ENCODE measurements at regions not wholly inside any gene's neighbourhood (a gene's known extent, or its start where the extent isn't known, plus 50 kb on each side); places are given as distances from the start of the nearest gene placed in this dataset.

DNA sequence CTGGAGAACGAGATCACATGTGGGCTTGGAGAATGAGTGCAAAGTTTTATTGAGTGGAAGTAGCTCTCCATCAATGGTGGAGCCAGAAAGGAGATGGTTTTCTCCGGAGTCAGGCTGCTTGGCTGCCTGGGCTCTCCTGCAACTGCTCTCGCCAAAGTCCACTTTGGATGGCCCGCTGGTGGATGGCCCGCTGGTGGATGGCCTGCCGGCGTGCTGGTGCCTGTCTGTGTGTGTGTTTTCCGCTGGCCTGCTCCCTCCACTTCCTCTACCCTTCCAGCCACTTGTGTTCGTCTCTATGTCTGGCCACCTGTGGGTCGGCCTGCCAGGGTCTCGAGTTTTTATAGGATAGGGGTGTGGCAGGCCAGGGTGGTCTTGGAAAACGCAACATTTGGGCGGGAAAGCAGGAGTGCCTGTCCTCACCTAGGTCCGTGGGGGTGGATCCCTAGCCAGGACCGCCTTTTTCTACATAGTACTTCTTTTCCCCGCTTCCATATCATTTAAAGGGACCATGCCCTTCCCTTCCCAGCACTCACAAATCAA, 1292.1 kb upstream of the PIK3C3 start:
- Histone ChIP-seq H3K36me3 (ENCODE audit: control insufficient read depth, insufficient read depth, low read length) (no peaks in the 10 kb centered on the region), H3K4me3 (replicated peaks; ENCODE audit: low read depth, low read length) (no peak overlapping the region), H3K27me3 (replicated peaks; ENCODE audit: control insufficient read depth, insufficient read depth, low read length) (no peaks in the 10 kb centered on the region)
- TF ChIP-seq, protein P1, sequence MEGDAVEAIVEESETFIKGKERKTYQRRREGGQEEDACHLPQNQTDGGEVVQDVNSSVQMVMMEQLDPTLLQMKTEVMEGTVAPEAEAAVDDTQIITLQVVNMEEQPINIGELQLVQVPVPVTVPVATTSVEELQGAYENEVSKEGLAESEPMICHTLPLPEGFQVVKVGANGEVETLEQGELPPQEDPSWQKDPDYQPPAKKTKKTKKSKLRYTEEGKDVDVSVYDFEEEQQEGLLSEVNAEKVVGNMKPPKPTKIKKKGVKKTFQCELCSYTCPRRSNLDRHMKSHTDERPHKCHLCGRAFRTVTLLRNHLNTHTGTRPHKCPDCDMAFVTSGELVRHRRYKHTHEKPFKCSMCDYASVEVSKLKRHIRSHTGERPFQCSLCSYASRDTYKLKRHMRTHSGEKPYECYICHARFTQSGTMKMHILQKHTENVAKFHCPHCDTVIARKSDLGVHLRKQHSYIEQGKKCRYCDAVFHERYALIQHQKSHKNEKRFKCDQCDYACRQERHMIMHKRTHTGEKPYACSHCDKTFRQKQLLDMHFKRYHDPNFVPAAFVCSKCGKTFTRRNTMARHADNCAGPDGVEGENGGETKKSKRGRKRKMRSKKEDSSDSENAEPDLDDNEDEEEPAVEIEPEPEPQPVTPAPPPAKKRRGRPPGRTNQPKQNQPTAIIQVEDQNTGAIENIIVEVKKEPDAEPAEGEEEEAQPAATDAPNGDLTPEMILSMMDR (IDR thresholded peaks at IDR 0.05; ENCODE audit: insufficient read depth, low read length, poor library complexity, severe bottlenecking), result no peak
- no peak for DNase-seq (ENCODE audit: extremely low read depth, insufficient read length)

DNA sequence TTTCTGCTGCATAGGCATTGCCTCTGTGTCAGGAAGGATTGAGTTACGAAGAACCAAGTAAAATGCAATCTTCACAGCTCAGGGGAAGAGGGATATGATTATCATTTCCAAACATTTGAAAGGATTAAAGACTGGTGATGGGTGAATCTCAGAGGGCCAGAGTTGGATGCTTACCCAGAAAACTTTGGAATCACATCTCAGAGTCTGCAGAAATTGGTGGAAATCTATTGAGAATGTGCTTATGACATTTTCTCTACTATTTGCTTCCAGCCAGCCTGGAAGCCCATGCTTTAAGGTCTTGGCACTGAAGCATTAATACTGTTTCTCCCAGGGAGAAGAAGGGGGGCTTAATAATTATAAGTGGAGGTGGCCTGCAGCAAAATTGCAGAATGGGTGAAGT, 1301.4 kb upstream of the PIK3C3 start:
- TF ChIP-seq, protein P1 (IDR thresholded peaks at IDR 0.05; ENCODE audit: insufficient read depth, low read length, poor library complexity, severe bottlenecking), result no peak
- Histone ChIP-seq H3K36me3 (ENCODE audit: control insufficient read depth, insufficient read depth, low read length) (no peaks in the 10 kb centered on the region), H3K4me3 (replicated peaks; ENCODE audit: low read depth, low read length) (no peak overlapping the region), H3K27me3 (replicated peaks; ENCODE audit: control insufficient read depth, insufficient read depth, low read length) (no peaks in the 10 kb centered on the region)
- no peak for DNase-seq (ENCODE audit: extremely low read depth, insufficient read length)

DNA sequence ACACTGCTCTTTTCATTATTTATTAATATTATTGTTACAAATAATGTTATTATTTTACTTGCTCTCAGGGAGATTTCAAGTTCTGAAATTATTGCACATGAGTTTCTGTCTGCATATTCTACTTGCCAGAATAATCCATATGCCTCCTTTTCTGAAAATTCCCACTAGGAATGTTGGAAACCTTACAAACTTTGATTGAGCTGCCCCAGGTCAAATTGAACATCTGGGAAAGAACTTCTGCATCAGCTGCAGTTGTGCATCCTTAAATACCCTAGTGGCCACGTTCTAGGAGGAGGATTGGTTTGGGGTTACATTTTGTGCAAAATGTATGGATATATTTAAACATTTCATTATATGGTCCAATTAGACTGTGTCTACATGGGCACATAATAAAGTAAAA, 1302.7 kb upstream of the PIK3C3 start:
- Histone ChIP-seq H3K4me3 (replicated peaks; ENCODE audit: low read depth, low read length) (no peak overlapping the region), H3K27me3 (replicated peaks; ENCODE audit: control insufficient read depth, insufficient read depth, low read length) (no peaks in the 10 kb centered on the region), H3K36me3 (ENCODE audit: control insufficient read depth, insufficient read depth, low read length) (no peaks in the 10 kb centered on the region)
- TF ChIP-seq, protein P1 (IDR thresholded peaks at IDR 0.05; ENCODE audit: insufficient read depth, low read length, poor library complexity, severe bottlenecking), result no peak
- DNase-seq (ENCODE audit: extremely low read depth, insufficient read length), result no peak

DNA sequence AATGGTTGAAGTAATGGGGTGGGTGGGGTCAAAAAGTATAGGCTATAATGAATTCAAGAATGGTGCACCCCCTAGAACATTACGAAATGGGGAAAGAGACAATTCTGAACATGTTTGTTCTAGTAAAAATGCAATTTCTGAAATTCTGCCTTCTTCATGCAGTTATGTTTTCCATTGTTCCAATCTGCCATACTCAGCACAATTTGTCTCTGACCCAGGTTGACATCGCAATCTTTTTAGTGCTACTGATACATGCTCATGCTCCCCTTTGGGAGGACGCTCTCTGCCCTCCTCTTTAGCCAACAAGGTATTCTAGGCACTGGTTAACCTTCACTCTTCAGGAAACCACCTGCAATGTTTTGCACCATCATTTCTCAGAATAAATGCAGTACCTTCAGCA, 1303.9 kb upstream of the PIK3C3 start:
- no peaks in the 10 kb centered on the region for H3K27me3 ChIP-seq (replicated peaks; ENCODE audit: control insufficient read depth, insufficient read depth, low read length)
- no peak overlapping the region for H3K4me3 ChIP-seq (replicated peaks; ENCODE audit: low read depth, low read length)
- H3K36me3 ChIP-seq (ENCODE audit: control insufficient read depth, insufficient read depth, low read length), result no peaks in the 10 kb centered on the region
- DNase-seq (ENCODE audit: extremely low read depth, insufficient read length), result no peak
- TF ChIP-seq, protein P1 (IDR thresholded peaks at IDR 0.05; ENCODE audit: insufficient read depth, low read length, poor library complexity, severe bottlenecking), result no peak

DNA sequence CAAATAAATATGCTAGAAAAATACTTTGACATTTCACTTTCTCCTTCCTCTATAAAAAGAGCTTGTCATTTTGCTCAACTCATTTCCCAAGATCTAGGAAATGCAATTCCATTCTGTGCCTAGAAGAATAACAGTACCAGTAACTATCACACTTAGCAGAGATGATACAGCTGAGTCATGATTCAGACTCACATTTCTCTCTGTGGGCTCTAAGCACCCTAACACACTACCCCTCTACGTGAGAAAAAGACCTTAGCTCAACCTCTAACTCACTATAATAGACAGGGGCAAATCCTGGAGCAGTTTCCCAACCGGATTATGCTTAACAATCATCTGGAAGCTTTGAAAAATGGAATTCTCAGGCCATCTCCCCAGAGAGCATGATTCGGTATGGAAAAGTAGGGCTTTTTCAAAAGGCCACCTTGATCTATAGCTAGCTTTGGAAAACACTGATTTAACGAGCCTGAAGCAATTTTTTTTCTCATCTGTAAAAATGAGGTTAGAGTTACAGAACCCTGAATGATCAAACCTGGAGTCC, 1312.3 kb upstream of the PIK3C3 start:
- TF ChIP-seq, protein P1 (IDR thresholded peaks at IDR 0.05; ENCODE audit: insufficient read depth, low read length, poor library complexity, severe bottlenecking), result no peak
- no peaks in the 10 kb centered on the region for H3K27me3 ChIP-seq (replicated peaks; ENCODE audit: control insufficient read depth, insufficient read depth, low read length)
- H3K36me3 ChIP-seq (ENCODE audit: control insufficient read depth, insufficient read depth, low read length), result no peaks in the 10 kb centered on the region
- no peak overlapping the region for H3K4me3 ChIP-seq (replicated peaks; ENCODE audit: low read depth, low read length)
- DNase-seq (ENCODE audit: extremely low read depth, insufficient read length), result no peak

DNA sequence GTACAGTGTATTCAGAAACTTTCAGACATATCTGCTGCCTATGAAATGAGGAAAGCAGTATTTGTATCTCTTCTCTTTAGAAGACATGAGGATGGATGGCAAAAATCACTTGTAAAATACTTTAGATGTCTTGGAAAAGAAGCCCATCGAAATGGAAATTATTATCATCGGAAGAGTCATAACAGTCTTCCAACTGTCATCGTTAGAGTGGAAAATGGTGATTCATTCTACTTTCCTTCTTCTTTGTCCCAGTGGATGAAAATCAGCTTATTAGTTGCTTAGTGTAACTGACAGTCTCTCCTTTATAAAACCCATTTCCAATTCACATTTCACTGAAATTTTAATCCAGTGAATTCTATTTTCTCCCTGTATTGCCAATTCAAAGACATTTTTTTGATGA, 1323.7 kb upstream of the PIK3C3 start:
- no peak for DNase-seq (ENCODE audit: extremely low read depth, insufficient read length)
- H3K36me3 ChIP-seq (ENCODE audit: control insufficient read depth, insufficient read depth, low read length), result no peaks in the 10 kb centered on the region
- TF ChIP-seq, protein P1 (IDR thresholded peaks at IDR 0.05; ENCODE audit: insufficient read depth, low read length, poor library complexity, severe bottlenecking), result no peak
- no peaks in the 10 kb centered on the region for H3K27me3 ChIP-seq (replicated peaks; ENCODE audit: control insufficient read depth, insufficient read depth, low read length)
- no peak overlapping the region for H3K4me3 ChIP-seq (replicated peaks; ENCODE audit: low read depth, low read length)

All from GM06990 (cell line).